ENCODE measurements at regions not wholly inside any gene's neighbourhood (a gene's known extent, or its start where the extent isn't known, plus 50 kb on each side); places are given as distances from the start of the nearest gene placed in this dataset.

DNA sequence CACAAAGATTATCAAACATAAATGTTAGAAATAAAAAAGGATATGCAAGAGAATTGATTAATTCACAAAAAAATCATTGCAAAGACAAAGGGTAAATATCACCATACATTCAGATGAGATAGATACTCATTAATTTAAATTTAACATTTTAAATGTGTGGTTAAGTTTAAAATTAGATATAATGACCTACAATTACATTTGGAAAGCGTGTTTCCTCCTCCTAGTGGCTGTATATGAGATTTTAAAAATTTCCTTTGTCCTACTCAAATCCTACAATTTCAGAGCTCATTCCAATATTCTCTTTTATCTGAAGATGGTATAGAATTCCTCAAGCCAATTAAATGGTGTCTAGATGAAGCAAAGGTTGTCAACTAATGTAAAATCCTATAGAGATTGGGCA, 169.2 kb upstream of the CDH8 start:
- H3K36me3 ChIP-seq (ENCODE audit: insufficient read depth, low read length): no peaks in the 10 kb centered on the region
- H3K4me3 ChIP-seq (ENCODE audit: low read length): no peak overlapping the region
- H3K36me3 Mint-ChIP-seq: no peaks in the 10 kb centered on the region
- H3K27ac ChIP-seq (ENCODE audit: low read depth, low read length): no peak overlapping the region
- peaks cover 4 to 50% (median 17%) of the 10 kb centered on the region in 5 donors for H3K9me3 Mint-ChIP-seq
- H3K9me3 ChIP-seq (ENCODE audit: low read length): no peaks in the 10 kb centered on the region
- DNase-seq: no peak
- H3K27me3 ChIP-seq (ENCODE audit: insufficient read depth, low read length, poor library complexity, severe bottlenecking): no peaks in the 10 kb centered on the region
- H3K4me3 Mint-ChIP-seq: no peak overlapping the region
- no peak overlapping the region for H3K27ac Mint-ChIP-seq
- CTCF ChIA-PET: no interaction called here
- no peaks in the 10 kb centered on the region for H3K4me1 ChIP-seq (ENCODE audit: insufficient read depth, low read length)
- no peaks in the 10 kb centered on the region for H3K27me3 Mint-ChIP-seq
- H3K4me1 Mint-ChIP-seq: no peaks in the 10 kb centered on the region
- POLR2A ChIA-PET: no interaction called here

GRCh38 chr16:62201911-62202310, 165.7 kb upstream of the CDH8 start:
- ChIA-PET POLR2A (no interaction called here), CTCF (no interaction called here)
- Histone ChIP-seq H3K4me3 (ENCODE audit: low read length) (no peak overlapping the region), H3K36me3 (ENCODE audit: insufficient read depth, low read length) (no peaks in the 10 kb centered on the region), H3K4me1 (ENCODE audit: insufficient read depth, low read length) (no peaks in the 10 kb centered on the region), H3K9me3 (ENCODE audit: low read length) (no peaks in the 10 kb centered on the region), H3K27me3 (ENCODE audit: insufficient read depth, low read length, poor library complexity, severe bottlenecking) (no peaks in the 10 kb centered on the region), H3K27ac (ENCODE audit: low read depth, low read length) (no peak overlapping the region)
- Mint-ChIP-seq H3K4me3 (no peak overlapping the region), H3K27ac (no peak overlapping the region), H3K27me3 (no peaks in the 10 kb centered on the region), H3K36me3 (no peaks in the 10 kb centered on the region), H3K4me1 (no peaks in the 10 kb centered on the region), H3K9me3 (peaks cover 0 to 37% (median 9%) of the 10 kb centered on the region in 5 donors)
- DNase-seq: no peak

DNA sequence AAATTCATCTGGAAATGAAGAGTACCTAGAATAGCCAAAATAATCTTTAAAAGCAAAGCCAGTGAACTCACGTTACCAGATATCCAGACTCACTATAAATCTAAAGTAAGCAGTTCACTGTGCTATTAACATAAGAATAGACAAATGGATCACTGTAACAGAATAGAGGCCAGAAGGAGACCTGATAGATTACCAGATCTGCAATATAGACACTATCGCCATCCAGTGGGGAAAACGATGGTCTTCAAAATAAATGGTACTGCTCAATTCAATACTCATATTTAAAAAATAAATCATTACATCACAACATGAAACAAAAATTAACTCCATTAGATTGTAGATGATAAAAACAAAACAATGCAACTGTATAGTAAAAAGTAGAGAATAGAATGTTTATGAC, 158.6 kb upstream of the CDH8 start:
- no peak overlapping the region for H3K4me3 ChIP-seq (ENCODE audit: low read length)
- Mint-ChIP-seq H3K4me3 (no peak overlapping the region), H3K4me1 (no peaks in the 10 kb centered on the region), H3K27ac (no peak overlapping the region), H3K9me3 (peaks cover 7 to 27% (median 19%) of the 10 kb centered on the region in 5 donors), H3K36me3 (no peaks in the 10 kb centered on the region), H3K27me3 (no peaks in the 10 kb centered on the region)
- ChIA-PET CTCF (no interaction called here), POLR2A (no interaction called here)
- H3K36me3 ChIP-seq (ENCODE audit: insufficient read depth, low read length): no peaks in the 10 kb centered on the region
- no peaks in the 10 kb centered on the region for H3K27me3 ChIP-seq (ENCODE audit: insufficient read depth, low read length, poor library complexity, severe bottlenecking)
- no peak for DNase-seq
- peaks cover 4% of the 10 kb centered on the region for H3K9me3 ChIP-seq (ENCODE audit: low read length)
- H3K4me1 ChIP-seq (ENCODE audit: insufficient read depth, low read length): no peaks in the 10 kb centered on the region
- no peak overlapping the region for H3K27ac ChIP-seq (ENCODE audit: low read depth, low read length)

GRCh38 chr16:62190426-62190825, 154.2 kb upstream of the CDH8 start:
- Mint-ChIP-seq H3K9me3 (peaks cover 10 to 30% (median 25%) of the 10 kb centered on the region in 5 donors), H3K4me3 (no peak overlapping the region), H3K27ac (no peak overlapping the region), H3K4me1 (no peaks in the 10 kb centered on the region), H3K27me3 (no peaks in the 10 kb centered on the region), H3K36me3 (no peaks in the 10 kb centered on the region)
- CTCF ChIA-PET: no interaction called here
- no peak for DNase-seq
- Histone ChIP-seq H3K4me3 (ENCODE audit: low read length) (no peak overlapping the region), H3K27me3 (ENCODE audit: insufficient read depth, low read length, poor library complexity, severe bottlenecking) (no peaks in the 10 kb centered on the region), H3K4me1 (ENCODE audit: insufficient read depth, low read length) (no peaks in the 10 kb centered on the region), H3K27ac (ENCODE audit: low read depth, low read length) (no peak overlapping the region), H3K9me3 (ENCODE audit: low read length) (peaks cover 4% of the 10 kb centered on the region), H3K36me3 (ENCODE audit: insufficient read depth, low read length) (no peaks in the 10 kb centered on the region)
- POLR2A ChIA-PET: no interaction called here

GRCh38 chr16:62177351-62178203, 141.3 kb upstream of the CDH8 start:
- no peaks in the 10 kb centered on the region for H3K36me3 Mint-ChIP-seq
- H3K9me3 Mint-ChIP-seq: peaks cover 9 to 41% (median 16%) of the 10 kb centered on the region in 5 donors
- Histone ChIP-seq H3K9me3 (ENCODE audit: low read length) (no peaks in the 10 kb centered on the region), H3K36me3 (ENCODE audit: insufficient read depth, low read length) (no peaks in the 10 kb centered on the region), H3K4me1 (ENCODE audit: insufficient read depth, low read length) (no peaks in the 10 kb centered on the region), H3K27me3 (ENCODE audit: insufficient read depth, low read length, poor library complexity, severe bottlenecking) (no peaks in the 10 kb centered on the region), H3K27ac (ENCODE audit: low read depth, low read length) (no peak overlapping the region), H3K4me3 (ENCODE audit: low read length) (no peak overlapping the region)
- no peak overlapping the region for H3K27ac Mint-ChIP-seq
- ChIA-PET POLR2A (no interaction called here), CTCF (no interaction called here)
- H3K4me1 Mint-ChIP-seq: no peaks in the 10 kb centered on the region
- H3K4me3 Mint-ChIP-seq: no peak overlapping the region
- DNase-seq: no peak
- no peaks in the 10 kb centered on the region for H3K27me3 Mint-ChIP-seq

DNA sequence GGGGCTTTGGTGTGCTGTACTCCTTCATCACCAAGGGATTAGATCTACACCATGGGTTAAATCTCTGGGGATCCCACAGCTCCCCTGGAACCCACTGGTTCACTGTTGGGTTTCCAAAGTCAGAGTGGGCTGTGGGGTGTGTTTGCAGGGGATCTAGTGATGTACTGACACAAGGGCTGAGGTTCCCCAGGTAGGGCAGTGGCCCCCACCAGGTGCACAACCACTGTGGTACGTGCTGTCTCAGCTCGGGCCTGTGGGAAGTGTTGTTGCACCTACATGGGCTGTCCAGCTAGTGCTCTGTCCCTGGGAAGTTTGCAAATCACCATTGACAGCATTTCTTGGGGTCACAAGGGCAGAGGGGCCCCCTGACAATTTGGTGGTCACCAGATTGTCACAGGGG, 134.4 kb upstream of the CDH8 start:
- H3K36me3 Mint-ChIP-seq: no peaks in the 10 kb centered on the region
- no peak overlapping the region for H3K4me3 Mint-ChIP-seq
- no peaks in the 10 kb centered on the region for H3K27me3 ChIP-seq (ENCODE audit: insufficient read depth, low read length, poor library complexity, severe bottlenecking)
- H3K27me3 Mint-ChIP-seq: no peaks in the 10 kb centered on the region
- H3K27ac ChIP-seq (ENCODE audit: low read depth, low read length): no peak overlapping the region
- H3K9me3 Mint-ChIP-seq: peaks cover 20 to 51% (median 28%) of the 10 kb centered on the region in 5 donors
- H3K4me3 ChIP-seq (ENCODE audit: low read length): no peak overlapping the region
- no peaks in the 10 kb centered on the region for H3K4me1 ChIP-seq (ENCODE audit: insufficient read depth, low read length)
- ChIA-PET POLR2A (no interaction called here), CTCF (no interaction called here)
- H3K4me1 Mint-ChIP-seq: no peaks in the 10 kb centered on the region
- peaks cover 3% of the 10 kb centered on the region for H3K9me3 ChIP-seq (ENCODE audit: low read length)
- DNase-seq: no peak
- no peak overlapping the region for H3K27ac Mint-ChIP-seq
- H3K36me3 ChIP-seq (ENCODE audit: insufficient read depth, low read length): no peaks in the 10 kb centered on the region

GRCh38 chr16:62167551-62167950, 131.3 kb upstream of the CDH8 start:
- H3K27ac Mint-ChIP-seq: no peak overlapping the region
- POLR2A ChIA-PET: no interaction called here
- CTCF ChIA-PET: no interaction called here

GRCh38 chr16:62157544-62157943, 121.3 kb upstream of the CDH8 start:
- ChIA-PET CTCF (no interaction called here), POLR2A (no interaction called here)
- DNase-seq: no peak
- Histone ChIP-seq H3K36me3 (ENCODE audit: insufficient read depth, low read length) (no peaks in the 10 kb centered on the region), H3K27ac (ENCODE audit: low read depth, low read length) (no peak overlapping the region), H3K4me1 (ENCODE audit: insufficient read depth, low read length) (no peaks in the 10 kb centered on the region), H3K27me3 (ENCODE audit: insufficient read depth, low read length, poor library complexity, severe bottlenecking) (no peaks in the 10 kb centered on the region), H3K9me3 (ENCODE audit: low read length) (no peaks in the 10 kb centered on the region), H3K4me3 (ENCODE audit: low read length) (no peak overlapping the region)
- no peak overlapping the region for H3K27ac Mint-ChIP-seq
- H3K4me3 Mint-ChIP-seq: no peak overlapping the region
- H3K27me3 Mint-ChIP-seq: no peaks in the 10 kb centered on the region
- H3K36me3 Mint-ChIP-seq: no peaks in the 10 kb centered on the region
- no peaks in the 10 kb centered on the region for H3K4me1 Mint-ChIP-seq
- H3K9me3 Mint-ChIP-seq: peaks cover 8 to 27% (median 14%) of the 10 kb centered on the region in 5 donors

More at GRCh38 chr16:62167551-62167950, 131.3 kb upstream of the CDH8 start:
- Mint-ChIP-seq H3K4me1 (no peaks in the 10 kb centered on the region), H3K4me3 (no peak overlapping the region), H3K27me3 (no peaks in the 10 kb centered on the region), H3K9me3 (peaks cover 18 to 54% (median 34%) of the 10 kb centered on the region in 5 donors), H3K36me3 (no peaks in the 10 kb centered on the region)
- H3K36me3 ChIP-seq (ENCODE audit: insufficient read depth, low read length): no peaks in the 10 kb centered on the region
- DNase-seq: no peak
- H3K27me3 ChIP-seq (ENCODE audit: insufficient read depth, low read length, poor library complexity, severe bottlenecking): no peaks in the 10 kb centered on the region
- no peaks in the 10 kb centered on the region for H3K4me1 ChIP-seq (ENCODE audit: insufficient read depth, low read length)
- no peak overlapping the region for H3K4me3 ChIP-seq (ENCODE audit: low read length)
- H3K27ac ChIP-seq (ENCODE audit: low read depth, low read length): no peak overlapping the region
- H3K9me3 ChIP-seq (ENCODE audit: low read length): peaks cover 3% of the 10 kb centered on the region

Measured in CD8-positive, alpha-beta memory T cell (primary cell).